WI38 (cell line): ENCODE measurements at regions not wholly inside any gene's neighbourhood (a gene's known extent, or its start where the extent isn't known, plus 50 kb on each side); places are given as distances from the start of the nearest gene placed in this dataset.

Experiments
- H3K4me3 ChIP-seq: 2 replicates; pipeline ENCODE4 v1.5.1; 2011; ENCODE audit warnings: low read depth, mild to moderate bottlenecking, control low read depth, low read length
- TF ChIP-seq, protein P1 (sequence below): IDR thresholded peaks from 2 replicates; pipeline ENCODE4 v1.5.1; 2012; ENCODE audit warnings: low read depth, mild to moderate bottlenecking, control low read depth, low read length

- no peak overlapping the region for H3K4me3 ChIP-seq
- TF ChIP-seq, protein P1, sequence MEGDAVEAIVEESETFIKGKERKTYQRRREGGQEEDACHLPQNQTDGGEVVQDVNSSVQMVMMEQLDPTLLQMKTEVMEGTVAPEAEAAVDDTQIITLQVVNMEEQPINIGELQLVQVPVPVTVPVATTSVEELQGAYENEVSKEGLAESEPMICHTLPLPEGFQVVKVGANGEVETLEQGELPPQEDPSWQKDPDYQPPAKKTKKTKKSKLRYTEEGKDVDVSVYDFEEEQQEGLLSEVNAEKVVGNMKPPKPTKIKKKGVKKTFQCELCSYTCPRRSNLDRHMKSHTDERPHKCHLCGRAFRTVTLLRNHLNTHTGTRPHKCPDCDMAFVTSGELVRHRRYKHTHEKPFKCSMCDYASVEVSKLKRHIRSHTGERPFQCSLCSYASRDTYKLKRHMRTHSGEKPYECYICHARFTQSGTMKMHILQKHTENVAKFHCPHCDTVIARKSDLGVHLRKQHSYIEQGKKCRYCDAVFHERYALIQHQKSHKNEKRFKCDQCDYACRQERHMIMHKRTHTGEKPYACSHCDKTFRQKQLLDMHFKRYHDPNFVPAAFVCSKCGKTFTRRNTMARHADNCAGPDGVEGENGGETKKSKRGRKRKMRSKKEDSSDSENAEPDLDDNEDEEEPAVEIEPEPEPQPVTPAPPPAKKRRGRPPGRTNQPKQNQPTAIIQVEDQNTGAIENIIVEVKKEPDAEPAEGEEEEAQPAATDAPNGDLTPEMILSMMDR = no peak
These were observed 1844.3 kb downstream of the MAT2B start for GRCh38 chr5:165349735-165350134.

DNA sequence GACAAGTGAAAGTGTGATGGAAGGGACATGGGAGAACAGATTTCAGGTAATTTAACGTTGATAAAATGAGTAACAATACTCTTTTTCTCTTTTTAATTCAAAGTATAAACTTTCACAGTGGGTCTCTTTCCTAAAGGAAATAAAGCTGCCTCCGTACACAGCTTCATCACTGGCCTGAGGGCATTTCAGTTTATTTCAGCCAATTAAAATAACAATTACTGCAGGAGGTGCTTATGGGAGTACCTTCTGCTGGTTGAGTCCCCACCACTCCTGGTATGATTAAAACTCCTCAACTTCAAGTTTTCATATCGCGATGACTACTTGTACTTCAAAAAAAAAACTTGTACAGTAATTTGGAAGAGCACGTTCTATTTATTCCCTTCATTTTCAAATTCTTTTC, 1845.9 kb downstream of the MAT2B start:
- no peak overlapping the region for H3K4me3 ChIP-seq
- TF ChIP-seq, protein P1 = no peak

DNA sequence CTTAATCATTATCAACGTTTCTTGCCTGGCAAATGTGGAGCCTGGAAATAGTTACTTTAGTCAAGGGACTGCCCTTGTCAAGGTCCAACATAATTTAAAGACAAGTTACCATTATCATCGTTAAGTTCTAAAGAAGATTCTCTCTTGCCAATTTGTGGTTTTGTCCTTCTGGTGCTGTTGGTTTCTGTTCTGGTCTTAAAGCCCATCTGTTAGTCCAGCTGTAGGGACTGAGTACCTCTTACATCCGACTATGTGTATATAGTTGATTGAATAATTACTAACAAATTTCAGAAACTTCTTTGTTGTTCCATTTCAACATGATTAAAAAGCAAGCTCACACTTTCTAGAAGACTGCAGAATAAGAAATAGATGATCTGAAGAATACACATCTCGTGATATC, 1854.9 kb downstream of the MAT2B start:
- no peak overlapping the region for H3K4me3 ChIP-seq
- TF ChIP-seq, protein P1 = no peak

DNA sequence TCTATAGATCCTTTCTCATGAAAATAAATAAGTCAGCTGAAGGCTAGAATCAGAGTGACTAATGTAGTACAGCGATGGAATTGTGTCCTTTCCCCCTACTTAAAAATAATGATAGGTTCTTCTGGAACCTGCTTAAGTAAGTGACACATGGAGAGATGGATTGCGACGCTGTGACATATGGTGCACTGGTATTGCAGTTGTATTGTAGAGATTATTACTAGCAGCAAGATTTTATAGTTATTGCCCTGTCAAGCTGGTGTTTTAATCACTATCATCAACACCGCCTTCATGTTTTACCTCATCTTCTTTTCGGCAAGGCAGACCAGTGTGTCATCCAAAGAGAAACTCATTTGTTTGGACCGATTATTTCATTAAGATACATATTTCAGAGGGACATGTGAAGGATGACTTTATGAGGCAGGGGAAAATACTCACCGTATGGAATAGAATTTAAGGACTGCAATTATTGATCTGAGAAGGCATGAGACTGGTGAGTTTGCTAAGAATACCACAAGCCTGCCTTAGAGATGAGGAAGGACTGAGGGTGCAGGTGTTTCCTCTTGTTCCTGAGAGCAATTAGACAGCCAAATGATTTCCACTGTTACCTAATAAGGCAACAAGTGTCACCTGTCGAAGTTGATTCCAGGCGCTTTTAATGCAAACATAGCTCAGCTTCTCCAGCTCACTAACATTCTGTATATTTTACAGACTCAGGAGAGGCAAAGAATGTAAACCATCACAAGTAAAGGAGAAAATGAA, 1855.5 kb downstream of the MAT2B start:
- H3K4me3 ChIP-seq = no peak overlapping the region
- TF ChIP-seq, protein P1 = no peak

GRCh38 chr5:165370233-165370632, 1864.8 kb downstream of the MAT2B start:
- H3K4me3 ChIP-seq = no peak overlapping the region
- TF ChIP-seq, protein P1 = no peak

DNA sequence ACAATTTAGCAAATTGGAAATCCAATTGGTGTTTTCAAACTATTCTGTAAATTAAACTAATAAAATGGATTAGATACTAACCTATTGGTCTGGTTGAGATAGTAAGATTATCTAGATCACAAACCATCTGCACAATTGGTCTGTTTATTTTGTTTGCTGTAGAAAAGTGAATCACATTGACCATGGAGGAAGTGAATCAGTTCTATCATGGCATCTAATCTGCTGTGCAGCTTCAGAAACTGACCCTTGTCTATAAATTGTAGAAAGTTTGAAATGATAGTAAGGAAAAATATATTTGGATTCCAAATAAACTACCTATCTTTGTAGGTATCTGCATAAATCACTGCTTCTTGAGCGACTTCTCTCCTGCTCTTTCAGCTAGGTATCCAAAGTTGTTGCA, 1865.4 kb downstream of the MAT2B start:
- TF ChIP-seq, protein P1 = no peak
- H3K4me3 ChIP-seq = no peak overlapping the region

GRCh38 chr5:165375201-165375600, 1869.8 kb downstream of the MAT2B start:
- TF ChIP-seq, protein P1 = no peak
- no peak overlapping the region for H3K4me3 ChIP-seq
